ENCODE measurements at regions not wholly inside any gene's neighbourhood (a gene's known extent, or its start where the extent isn't known, plus 50 kb on each side); places are given as distances from the start of the nearest gene placed in this dataset.

- BruUV-seq (replicated peaks), result no TSS peak
- TF ChIP-seq CTCF (conservative IDR thresholded peaks at IDR 0.05; ENCODE audit: low read depth, low read length), result no peak
- TF ChIP-seq EZH2 (IDR thresholded peaks at IDR 0.05; ENCODE audit: borderline replicate concordance, low read depth, low read length, poor library complexity, severe bottlenecking), result no peak
- Histone ChIP-seq H3K9me3 (ENCODE audit: low read depth, low read length, poor library complexity, severe bottlenecking) (peaks cover 26% of the 10 kb centered on the region), H3K36me3 (ENCODE audit: insufficient read depth, low read length, poor library complexity, severe bottlenecking) (no peaks in the 10 kb centered on the region), H3K4me1 (ENCODE audit: insufficient read depth, low read length, poor library complexity, severe bottlenecking) (no peaks in the 10 kb centered on the region), H3K27ac (ENCODE audit: low read depth, low read length, poor library complexity, severe bottlenecking) (no peak overlapping the region), H3K27me3 (replicated peaks; ENCODE audit: insufficient read depth, low read depth, low read length, poor library complexity) (no peaks in the 10 kb centered on the region), H3K4me3 (ENCODE audit: low read depth, low read length, poor library complexity, severe bottlenecking) (no peak overlapping the region)
- CTCF ChIA-PET, result no interaction called here
- no peak for DNase-seq (ENCODE audit: low spot score)
- POLR2A ChIA-PET (ENCODE audit: low non-redundant PET), result no interaction called here
- intact Hi-C loops (cut with micrococcal nuclease; ENCODE audit: unreplicated experiment), result no loop called here
These were observed 481.8 kb downstream of the GRXCR1 start for GRCh38 chr4:43374216-43374751.

- no peaks in the 10 kb centered on the region for H3K36me3 ChIP-seq (ENCODE audit: insufficient read depth, low read length, poor library complexity, severe bottlenecking)
- POLR2A ChIA-PET (ENCODE audit: low non-redundant PET), result no interaction called here
- BruUV-seq (replicated peaks), result no TSS peak
- CTCF ChIA-PET, result no interaction called here
- H3K9me3 ChIP-seq (ENCODE audit: low read depth, low read length, poor library complexity, severe bottlenecking), result peaks cover 21% of the 10 kb centered on the region
- H3K27me3 ChIP-seq (replicated peaks; ENCODE audit: insufficient read depth, low read depth, low read length, poor library complexity), result no peaks in the 10 kb centered on the region
- H3K27ac ChIP-seq (ENCODE audit: low read depth, low read length, poor library complexity, severe bottlenecking), result no peak overlapping the region
- intact Hi-C loops (cut with micrococcal nuclease; ENCODE audit: unreplicated experiment), result no loop called here
- DNase-seq (ENCODE audit: low spot score), result no peak
- no peak for TF ChIP-seq CTCF (conservative IDR thresholded peaks at IDR 0.05; ENCODE audit: low read depth, low read length)
- TF ChIP-seq EZH2 (IDR thresholded peaks at IDR 0.05; ENCODE audit: borderline replicate concordance, low read depth, low read length, poor library complexity, severe bottlenecking), result no peak
- H3K4me3 ChIP-seq (ENCODE audit: low read depth, low read length, poor library complexity, severe bottlenecking), result no peak overlapping the region
- H3K4me1 ChIP-seq (ENCODE audit: insufficient read depth, low read length, poor library complexity, severe bottlenecking), result no peaks in the 10 kb centered on the region
These were observed 486.5 kb downstream of the GRXCR1 start for GRCh38 chr4:43379016-43379415.

GRCh38 chr4:43380093-43380492, 487.6 kb downstream of the GRXCR1 start:
- H3K27me3 ChIP-seq (replicated peaks; ENCODE audit: insufficient read depth, low read depth, low read length, poor library complexity), result no peaks in the 10 kb centered on the region
- H3K4me1 ChIP-seq (ENCODE audit: insufficient read depth, low read length, poor library complexity, severe bottlenecking), result no peaks in the 10 kb centered on the region
- CTCF ChIA-PET, result no interaction called here
- POLR2A ChIA-PET (ENCODE audit: low non-redundant PET), result no interaction called here
- intact Hi-C loops (cut with micrococcal nuclease; ENCODE audit: unreplicated experiment), result no loop called here
- H3K9me3 ChIP-seq (ENCODE audit: low read depth, low read length, poor library complexity, severe bottlenecking), result peaks cover 22% of the 10 kb centered on the region
- H3K36me3 ChIP-seq (ENCODE audit: insufficient read depth, low read length, poor library complexity, severe bottlenecking), result no peaks in the 10 kb centered on the region
- DNase-seq (ENCODE audit: low spot score), result no peak
- no peak overlapping the region for H3K4me3 ChIP-seq (ENCODE audit: low read depth, low read length, poor library complexity, severe bottlenecking)
- no peak overlapping the region for H3K27ac ChIP-seq (ENCODE audit: low read depth, low read length, poor library complexity, severe bottlenecking)
- no TSS peak for BruUV-seq (replicated peaks)
- TF ChIP-seq CTCF (conservative IDR thresholded peaks at IDR 0.05; ENCODE audit: low read depth, low read length), result no peak
- no peak for TF ChIP-seq EZH2 (IDR thresholded peaks at IDR 0.05; ENCODE audit: borderline replicate concordance, low read depth, low read length, poor library complexity, severe bottlenecking)
